ENCODE measurements at regions not wholly inside any gene's neighbourhood (a gene's known extent, or its start where the extent isn't known, plus 50 kb on each side); places are given as distances from the start of the nearest gene placed in this dataset.
"Not testable (repeated sequence)": the region's sequence is repeated elsewhere in the genome, so short reads cannot be mapped to it uniquely, and the experiment has no call there.

- TF ChIP-seq, protein P1, sequence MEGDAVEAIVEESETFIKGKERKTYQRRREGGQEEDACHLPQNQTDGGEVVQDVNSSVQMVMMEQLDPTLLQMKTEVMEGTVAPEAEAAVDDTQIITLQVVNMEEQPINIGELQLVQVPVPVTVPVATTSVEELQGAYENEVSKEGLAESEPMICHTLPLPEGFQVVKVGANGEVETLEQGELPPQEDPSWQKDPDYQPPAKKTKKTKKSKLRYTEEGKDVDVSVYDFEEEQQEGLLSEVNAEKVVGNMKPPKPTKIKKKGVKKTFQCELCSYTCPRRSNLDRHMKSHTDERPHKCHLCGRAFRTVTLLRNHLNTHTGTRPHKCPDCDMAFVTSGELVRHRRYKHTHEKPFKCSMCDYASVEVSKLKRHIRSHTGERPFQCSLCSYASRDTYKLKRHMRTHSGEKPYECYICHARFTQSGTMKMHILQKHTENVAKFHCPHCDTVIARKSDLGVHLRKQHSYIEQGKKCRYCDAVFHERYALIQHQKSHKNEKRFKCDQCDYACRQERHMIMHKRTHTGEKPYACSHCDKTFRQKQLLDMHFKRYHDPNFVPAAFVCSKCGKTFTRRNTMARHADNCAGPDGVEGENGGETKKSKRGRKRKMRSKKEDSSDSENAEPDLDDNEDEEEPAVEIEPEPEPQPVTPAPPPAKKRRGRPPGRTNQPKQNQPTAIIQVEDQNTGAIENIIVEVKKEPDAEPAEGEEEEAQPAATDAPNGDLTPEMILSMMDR (IDR thresholded peaks at IDR 0.05; ENCODE audit: insufficient read depth, low read length, poor library complexity, severe bottlenecking) = no peak
- Histone ChIP-seq H3K27me3 (replicated peaks; ENCODE audit: control insufficient read depth, insufficient read depth, low read length) (no peaks in the 10 kb centered on the region), H3K36me3 (ENCODE audit: control insufficient read depth, insufficient read depth, low read length) (no peaks in the 10 kb centered on the region), H3K4me3 (replicated peaks; ENCODE audit: low read depth, low read length) (no peak overlapping the region)
- DNase-seq (ENCODE audit: extremely low read depth, insufficient read length) = no peak
Observed at GRCh38 chr14:25472700-25473099, 422.8 kb upstream of the STXBP6 start.

- H3K36me3 ChIP-seq (ENCODE audit: control insufficient read depth, insufficient read depth, low read length) = no peaks in the 10 kb centered on the region
- H3K27me3 ChIP-seq (replicated peaks; ENCODE audit: control insufficient read depth, insufficient read depth, low read length) = no peaks in the 10 kb centered on the region
- DNase-seq (ENCODE audit: extremely low read depth, insufficient read length) = no peak
- TF ChIP-seq, protein P1 (IDR thresholded peaks at IDR 0.05; ENCODE audit: insufficient read depth, low read length, poor library complexity, severe bottlenecking) = no peak
- no peak overlapping the region for H3K4me3 ChIP-seq (replicated peaks; ENCODE audit: low read depth, low read length)
Observed at GRCh38 chr14:25464772-25465171, 414.8 kb upstream of the STXBP6 start.

GRCh38 chr14:25464078-25464477, 414.1 kb upstream of the STXBP6 start:
- TF ChIP-seq, protein P1 (IDR thresholded peaks at IDR 0.05; ENCODE audit: insufficient read depth, low read length, poor library complexity, severe bottlenecking) = no peak
- H3K36me3 ChIP-seq (ENCODE audit: control insufficient read depth, insufficient read depth, low read length) = no peaks in the 10 kb centered on the region
- H3K4me3 ChIP-seq (replicated peaks; ENCODE audit: low read depth, low read length) = no peak overlapping the region
- no peak for DNase-seq (ENCODE audit: extremely low read depth, insufficient read length)
- no peaks in the 10 kb centered on the region for H3K27me3 ChIP-seq (replicated peaks; ENCODE audit: control insufficient read depth, insufficient read depth, low read length)

DNA sequence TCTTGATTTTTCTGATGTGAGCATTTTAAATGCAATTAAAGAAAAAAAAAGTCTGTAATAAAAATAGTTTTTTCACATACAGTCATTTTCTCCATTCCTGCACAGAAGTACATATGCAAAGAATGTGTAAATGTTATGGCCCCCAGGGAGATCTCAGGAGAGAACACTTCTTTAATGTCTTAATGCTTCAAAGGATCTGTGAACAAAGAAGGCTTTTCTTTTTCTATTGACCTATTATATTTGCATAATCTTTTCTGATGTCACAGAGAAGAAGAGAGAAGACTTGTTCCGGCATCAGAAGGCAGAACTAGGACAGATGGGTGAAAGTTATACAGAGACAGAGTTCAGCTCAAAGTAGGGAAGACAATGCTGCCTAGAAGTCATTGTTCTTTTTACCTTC, 413.5 kb upstream of the STXBP6 start:
- no peak overlapping the region for H3K4me3 ChIP-seq (replicated peaks; ENCODE audit: low read depth, low read length)
- H3K27me3 ChIP-seq (replicated peaks; ENCODE audit: control insufficient read depth, insufficient read depth, low read length) = no peaks in the 10 kb centered on the region
- DNase-seq (ENCODE audit: extremely low read depth, insufficient read length) = no peak
- TF ChIP-seq, protein P1 (IDR thresholded peaks at IDR 0.05; ENCODE audit: insufficient read depth, low read length, poor library complexity, severe bottlenecking) = no peak
- no peaks in the 10 kb centered on the region for H3K36me3 ChIP-seq (ENCODE audit: control insufficient read depth, insufficient read depth, low read length)

DNA sequence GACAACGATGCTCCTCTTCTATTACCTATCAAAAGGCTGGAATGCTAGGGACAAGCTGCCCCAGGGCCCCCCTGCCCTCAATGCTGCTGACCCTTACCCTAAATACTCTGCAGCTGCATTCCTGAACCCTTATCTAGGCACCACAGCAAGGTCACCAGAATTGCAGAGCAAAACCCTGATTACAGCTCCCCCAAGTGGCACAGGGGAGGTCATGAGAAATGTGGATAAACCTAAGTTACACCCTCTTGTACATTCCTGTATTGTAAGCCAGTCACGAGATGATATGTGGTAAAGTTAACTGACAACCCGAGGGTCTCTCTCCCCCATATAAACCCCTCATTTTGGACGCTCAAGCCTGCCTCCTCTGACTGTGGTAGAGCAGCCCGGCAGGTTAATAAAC, 411.8 kb upstream of the STXBP6 start:
- no peaks in the 10 kb centered on the region for H3K27me3 ChIP-seq (replicated peaks; ENCODE audit: control insufficient read depth, insufficient read depth, low read length)
- H3K36me3 ChIP-seq (ENCODE audit: control insufficient read depth, insufficient read depth, low read length) = no peaks in the 10 kb centered on the region
- H3K4me3 ChIP-seq (replicated peaks; ENCODE audit: low read depth, low read length) = no peak overlapping the region
- DNase-seq (ENCODE audit: extremely low read depth, insufficient read length) = no peak
- TF ChIP-seq, protein P1 (IDR thresholded peaks at IDR 0.05; ENCODE audit: insufficient read depth, low read length, poor library complexity, severe bottlenecking) = no peak

- DNase-seq (ENCODE audit: extremely low read depth, insufficient read length) = no peak
- Histone ChIP-seq H3K36me3 (ENCODE audit: control insufficient read depth, insufficient read depth, low read length) (no peaks in the 10 kb centered on the region), H3K4me3 (replicated peaks; ENCODE audit: low read depth, low read length) (no peak overlapping the region)
Observed at GRCh38 chr14:25444381-25444780, 394.4 kb upstream of the STXBP6 start.

DNA sequence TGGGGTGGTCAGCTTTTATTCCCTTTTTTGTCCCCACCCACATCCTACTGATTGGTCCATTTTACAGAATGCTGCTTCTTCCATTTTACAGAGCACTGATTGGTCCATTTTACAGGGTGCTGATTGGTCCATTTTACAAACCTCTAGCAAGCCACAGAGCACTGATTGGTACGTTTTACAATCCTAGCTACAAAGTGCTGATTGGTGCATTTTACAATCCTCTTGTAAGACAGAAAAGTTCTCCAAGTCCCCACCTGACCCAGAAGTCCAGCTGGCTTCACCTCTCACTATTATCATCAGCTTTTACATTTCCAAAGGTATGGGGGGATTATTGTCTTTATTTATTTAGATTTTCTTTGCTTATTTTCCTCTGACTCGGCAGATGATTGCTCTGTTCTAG, 390.4 kb upstream of the STXBP6 start:
- not testable (repeated sequence) for H3K4me3 ChIP-seq (replicated peaks; ENCODE audit: low read depth, low read length); H3K27me3 ChIP-seq (replicated peaks; ENCODE audit: control insufficient read depth, insufficient read depth, low read length); DNase-seq (ENCODE audit: extremely low read depth, insufficient read length); H3K36me3 ChIP-seq (ENCODE audit: control insufficient read depth, insufficient read depth, low read length)

More at GRCh38 chr14:25444381-25444780, 394.4 kb upstream of the STXBP6 start:
- TF ChIP-seq, protein P1 (IDR thresholded peaks at IDR 0.05; ENCODE audit: insufficient read depth, low read length, poor library complexity, severe bottlenecking) = no peak
- no peaks in the 10 kb centered on the region for H3K27me3 ChIP-seq (replicated peaks; ENCODE audit: control insufficient read depth, insufficient read depth, low read length)

All from GM06990 (cell line).